Stimulated activated naive B cell treated with anti-CD40 and anti-IgM and Interleukin-4, amounts not matched to agents 10 μg/mL and 1 μg/mL and 100 μg/mL, for 72 hours (primary cell): ENCODE measurements at regions not wholly inside any gene's neighbourhood (a gene's known extent, or its start where the extent isn't known, plus 50 kb on each side); places are given as distances from the start of the nearest gene placed in this dataset.

Experiments used
- ATAC-seq, 2 donors: fragments of 150-1000 bp; cut with Tn5 transposase; replicated peaks; 2 replicates each; pipeline ENCODE4 v1.10.0; 2021; ENCODE audit warnings: moderate library complexity in 1 of 2
- DNase-seq: peaks from one replicate; pipeline ENCODE4 v3.0.0; 2021
- H3K27ac Mint-ChIP-seq: one replicate; pipeline ENCODE4 v1.8.0; 2022; ENCODE audit warnings: mild to moderate bottlenecking, mixed read lengths
- H3K27me3 Mint-ChIP-seq, 2 donors: one replicate each; pipeline ENCODE4 v1.8.0; 2022; ENCODE audit warnings: mixed read lengths in 2 of 2
- H3K36me3 Mint-ChIP-seq, 2 donors: one replicate each; pipeline ENCODE4 v1.8.0; 2022; ENCODE audit warnings: mixed read lengths in 2 of 2, mild to moderate bottlenecking in 1 of 2
- H3K4me1 Mint-ChIP-seq, 2 donors: one replicate each; pipeline ENCODE4 v1.8.0; 2022; ENCODE audit warnings: mixed read lengths in 2 of 2, mild to moderate bottlenecking in 1 of 2
- H3K4me3 Mint-ChIP-seq, 2 donors: one replicate each; pipeline ENCODE4 v1.8.0; 2022; ENCODE audit warnings: mild to moderate bottlenecking in 2 of 2, mixed read lengths in 2 of 2, moderate library complexity in 1 of 2
- H3K9me3 Mint-ChIP-seq, 2 donors: one replicate each; pipeline ENCODE4 v1.8.0; 2022; ENCODE audit warnings: mixed read lengths in 2 of 2, mild to moderate bottlenecking in 1 of 2

DNA sequence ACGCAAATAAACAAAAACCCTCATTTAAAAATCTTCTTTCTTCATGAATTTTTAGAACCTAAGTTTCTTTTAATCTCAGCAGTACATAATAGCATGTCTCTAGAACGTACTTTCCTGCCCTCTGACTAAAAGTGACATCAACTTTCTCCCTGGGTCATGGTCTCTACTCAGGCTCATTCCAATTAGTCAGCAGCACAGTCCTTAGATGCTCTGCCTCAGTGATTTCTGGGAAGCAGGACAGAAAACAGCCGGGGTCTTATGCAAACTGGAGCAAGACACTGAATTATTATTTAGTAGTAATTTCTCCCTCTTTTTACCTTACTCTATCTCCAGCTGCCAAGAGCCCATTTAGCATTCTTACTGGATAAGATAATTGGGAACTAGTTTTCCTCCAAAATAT lies 365.2 kb downstream of the TUSC7 start:
- ATAC-seq (no peak), DNase-seq (no peak)
- no peaks in the 10 kb centered on the region for H3K4me1 Mint-ChIP-seq
- H3K36me3 Mint-ChIP-seq = no peaks in the 10 kb centered on the region
- H3K4me3 Mint-ChIP-seq = no peak overlapping the region
- H3K27me3 Mint-ChIP-seq = no peaks in the 10 kb centered on the region
- no peaks in the 10 kb centered on the region for H3K9me3 Mint-ChIP-seq
- no peak overlapping the region for H3K27ac Mint-ChIP-seq

DNA sequence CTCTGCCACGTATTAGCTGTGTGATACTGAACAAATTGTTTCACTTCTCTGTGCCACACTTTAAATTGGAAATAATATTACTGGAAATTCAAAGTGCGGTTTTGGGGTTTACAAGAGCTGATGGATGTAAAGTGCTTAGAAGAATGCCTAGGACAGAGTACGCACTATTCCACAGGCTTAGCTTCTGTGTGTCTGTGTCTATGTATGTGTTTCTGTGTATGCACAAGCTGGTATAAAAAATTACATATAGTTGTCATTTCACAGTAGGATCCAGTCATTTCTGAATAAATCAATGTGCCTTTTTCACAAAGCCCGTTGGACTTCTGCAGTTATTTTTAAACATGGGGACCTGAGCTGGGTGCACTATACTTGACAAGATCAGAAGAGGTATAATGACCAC lies 370.4 kb downstream of the TUSC7 start:
- H3K9me3 Mint-ChIP-seq = peaks cover 0 to 5% of the 10 kb centered on the region in 2 donors

DNA sequence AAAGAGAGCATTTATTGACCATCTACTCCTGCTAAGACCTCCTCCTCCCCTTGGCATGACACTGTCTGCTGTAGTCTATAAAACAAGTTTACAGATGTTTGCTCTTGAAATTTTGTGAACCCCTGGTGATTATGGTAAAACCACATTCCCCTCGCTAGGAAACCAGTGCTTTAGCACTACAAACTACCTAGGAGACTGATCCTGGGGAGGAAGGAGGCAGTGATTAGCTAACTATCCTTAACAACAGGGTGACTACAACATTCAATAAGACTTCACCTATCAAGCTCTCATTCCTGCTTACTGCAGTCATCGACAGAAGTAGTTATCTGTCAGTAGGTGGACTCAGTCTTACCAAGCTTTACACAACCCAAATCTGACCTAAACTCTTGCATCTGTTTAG lies 371.3 kb downstream of the TUSC7 start:
- no peak for DNase-seq

More for the DNA sequence above, 370.4 kb downstream of the TUSC7 start:
- no peak for ATAC-seq
- no peaks in the 10 kb centered on the region for H3K27me3 Mint-ChIP-seq
- no peaks in the 10 kb centered on the region for H3K36me3 Mint-ChIP-seq
- no peak overlapping the region for H3K4me3 Mint-ChIP-seq
- H3K27ac Mint-ChIP-seq = no peak overlapping the region
- H3K4me1 Mint-ChIP-seq = no peaks in the 10 kb centered on the region
- no peak for DNase-seq

DNA sequence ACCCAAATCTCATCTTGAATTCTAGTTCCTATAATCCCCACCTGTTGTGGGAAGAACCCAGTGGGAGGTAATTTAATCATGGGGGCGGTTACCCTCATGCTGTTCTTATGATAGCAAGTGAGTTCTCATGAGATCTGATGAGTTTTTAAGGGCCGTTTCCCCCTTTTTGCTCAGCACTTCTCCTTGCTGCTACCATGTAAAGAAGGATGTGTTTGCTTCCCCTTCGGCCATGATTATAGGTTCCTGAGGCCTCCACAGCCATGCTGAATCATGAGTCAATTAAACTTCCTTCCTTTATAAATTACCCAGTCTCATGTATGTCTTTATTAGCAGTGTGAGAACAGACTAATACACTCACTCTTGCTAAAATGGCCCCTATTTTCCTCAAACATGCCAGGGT lies 374.7 kb downstream of the TUSC7 start:
- Mint-ChIP-seq H3K9me3 (peaks cover 0 to 5% of the 10 kb centered on the region in 2 donors), H3K27ac (no peak overlapping the region), H3K27me3 (no peaks in the 10 kb centered on the region), H3K36me3 (no peaks in the 10 kb centered on the region), H3K4me3 (no peak overlapping the region), H3K4me1 (no peaks in the 10 kb centered on the region)
- DNase-seq = no peak
- ATAC-seq = no peak

More for the DNA sequence above, 371.3 kb downstream of the TUSC7 start:
- no peak overlapping the region for H3K27ac Mint-ChIP-seq
- H3K9me3 Mint-ChIP-seq = peaks cover 0 to 5% of the 10 kb centered on the region in 2 donors
- H3K36me3 Mint-ChIP-seq = no peaks in the 10 kb centered on the region
- no peaks in the 10 kb centered on the region for H3K4me1 Mint-ChIP-seq
- H3K4me3 Mint-ChIP-seq = no peak overlapping the region
- no peak for ATAC-seq
- H3K27me3 Mint-ChIP-seq = no peaks in the 10 kb centered on the region

DNA sequence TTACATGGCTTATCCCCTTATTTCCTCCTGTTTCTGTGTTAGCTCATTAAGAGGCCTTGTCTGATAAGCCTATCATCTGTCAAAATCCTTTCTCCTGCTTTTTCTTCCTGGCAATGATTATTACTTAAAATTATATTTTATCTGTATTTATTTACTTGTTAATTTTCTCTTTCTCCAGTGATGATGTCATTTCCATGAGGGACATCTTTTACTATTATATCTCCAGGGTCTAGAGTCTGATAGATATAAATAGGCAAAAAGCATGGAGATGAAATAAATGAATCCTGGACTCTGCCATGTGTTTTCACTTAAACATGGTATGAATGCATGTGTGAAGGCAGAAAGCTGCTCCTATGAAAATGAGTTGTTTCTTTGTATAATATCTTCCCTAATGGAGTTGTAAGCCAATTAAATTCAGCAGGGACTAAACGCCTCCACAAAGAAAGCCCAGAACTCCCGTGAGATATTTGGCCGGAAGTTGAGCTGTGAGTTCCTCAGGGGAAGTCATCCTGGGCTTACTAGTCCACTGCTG lies 375.2 kb downstream of the TUSC7 start:
- no peaks in the 10 kb centered on the region for H3K27me3 Mint-ChIP-seq
- DNase-seq (no peak), ATAC-seq (no peak)
- H3K4me1 Mint-ChIP-seq = no peaks in the 10 kb centered on the region
- H3K36me3 Mint-ChIP-seq = no peaks in the 10 kb centered on the region
- no peak overlapping the region for H3K4me3 Mint-ChIP-seq
- peaks cover 0 to 5% of the 10 kb centered on the region in 2 donors for H3K9me3 Mint-ChIP-seq
- H3K27ac Mint-ChIP-seq = no peak overlapping the region

DNA sequence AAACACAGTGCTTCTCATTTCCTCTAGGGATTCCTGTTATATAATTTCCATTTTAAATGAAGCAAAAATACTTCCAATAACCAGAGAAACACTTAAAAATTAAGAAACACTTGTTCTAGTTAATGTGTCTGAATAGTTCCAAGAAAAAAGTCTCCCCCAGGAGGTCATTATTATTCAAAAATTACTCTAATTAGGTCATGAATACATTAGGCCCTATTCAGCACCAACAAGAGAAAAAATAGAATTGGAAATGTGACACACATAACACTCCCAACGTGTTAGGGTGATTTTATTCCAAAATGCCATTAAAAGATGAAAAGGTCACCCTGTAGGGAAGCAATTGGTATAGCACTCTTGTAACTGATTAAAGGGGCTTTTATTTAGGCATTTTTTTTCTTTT lies 382.1 kb downstream of the TUSC7 start:
- Mint-ChIP-seq H3K27me3 (no peaks in the 10 kb centered on the region), H3K36me3 (no peaks in the 10 kb centered on the region), H3K27ac (no peak overlapping the region), H3K4me1 (no peaks in the 10 kb centered on the region), H3K4me3 (no peak overlapping the region), H3K9me3 (no peaks in the 10 kb centered on the region)
- ATAC-seq (no peak), DNase-seq (no peak)

GRCh38 chr3:117096549-117096948 lies 387.0 kb downstream of the TUSC7 start:
- Mint-ChIP-seq H3K4me1 (no peaks in the 10 kb centered on the region), H3K9me3 (no peaks in the 10 kb centered on the region), H3K36me3 (no peaks in the 10 kb centered on the region), H3K4me3 (no peak overlapping the region), H3K27me3 (no peaks in the 10 kb centered on the region), H3K27ac (no peak overlapping the region)
- ATAC-seq (no peak), DNase-seq (no peak)

- Mint-ChIP-seq H3K9me3 (no peaks in the 10 kb centered on the region), H3K4me1 (no peaks in the 10 kb centered on the region), H3K27me3 (no peaks in the 10 kb centered on the region), H3K36me3 (no peaks in the 10 kb centered on the region), H3K4me3 (no peak overlapping the region), H3K27ac (no peak overlapping the region)
- ATAC-seq = no peak
- DNase-seq = no peak
These were observed 387.8 kb downstream of the TUSC7 start for GRCh38 chr3:117097351-117097750.

- no peak overlapping the region for H3K27ac Mint-ChIP-seq
- no peak for ATAC-seq
- no peaks in the 10 kb centered on the region for H3K9me3 Mint-ChIP-seq
- DNase-seq = no peak
- no peaks in the 10 kb centered on the region for H3K27me3 Mint-ChIP-seq
- no peaks in the 10 kb centered on the region for H3K36me3 Mint-ChIP-seq
- no peaks in the 10 kb centered on the region for H3K4me1 Mint-ChIP-seq
- no peak overlapping the region for H3K4me3 Mint-ChIP-seq
These were observed 392.1 kb downstream of the TUSC7 start for GRCh38 chr3:117101697-117102096.

DNA sequence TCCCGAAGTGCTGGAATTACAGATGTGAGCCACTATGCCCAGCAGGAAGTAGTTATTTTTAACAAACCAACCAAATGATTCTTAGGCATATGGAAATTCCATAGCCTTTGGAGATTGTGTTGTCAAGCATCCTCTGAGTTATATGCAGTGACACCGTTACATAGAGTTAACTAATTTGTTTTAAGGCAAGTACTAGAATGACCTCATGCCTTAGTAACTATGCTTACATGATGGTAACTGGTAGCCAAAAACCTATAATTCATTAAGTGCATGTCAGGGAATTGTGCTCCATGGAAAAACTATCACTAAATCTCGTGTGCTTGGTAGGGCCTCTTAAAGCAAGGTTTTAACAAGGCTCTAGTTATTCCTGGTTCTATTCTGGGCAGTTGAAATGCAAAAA lies 392.8 kb downstream of the TUSC7 start:
- Mint-ChIP-seq H3K4me1 (no peaks in the 10 kb centered on the region), H3K27ac (no peak overlapping the region), H3K36me3 (no peaks in the 10 kb centered on the region), H3K9me3 (no peaks in the 10 kb centered on the region), H3K27me3 (no peaks in the 10 kb centered on the region), H3K4me3 (no peak overlapping the region)
- ATAC-seq (no peak), DNase-seq (no peak)

GRCh38 chr3:117103675-117104074 lies 394.1 kb downstream of the TUSC7 start:
- Mint-ChIP-seq H3K36me3 (no peaks in the 10 kb centered on the region), H3K4me3 (no peak overlapping the region), H3K4me1 (no peaks in the 10 kb centered on the region), H3K27me3 (no peaks in the 10 kb centered on the region), H3K27ac (no peak overlapping the region), H3K9me3 (no peaks in the 10 kb centered on the region)
- no peak for DNase-seq
- no peak for ATAC-seq

- H3K36me3 Mint-ChIP-seq = no peaks in the 10 kb centered on the region
- no peaks in the 10 kb centered on the region for H3K9me3 Mint-ChIP-seq
- no peak overlapping the region for H3K4me3 Mint-ChIP-seq
- no peak overlapping the region for H3K27ac Mint-ChIP-seq
- DNase-seq = no peak
- no peak for ATAC-seq
- H3K4me1 Mint-ChIP-seq = no peaks in the 10 kb centered on the region
- no peaks in the 10 kb centered on the region for H3K27me3 Mint-ChIP-seq
These were observed 394.8 kb downstream of the TUSC7 start for GRCh38 chr3:117104381-117104780.

DNA sequence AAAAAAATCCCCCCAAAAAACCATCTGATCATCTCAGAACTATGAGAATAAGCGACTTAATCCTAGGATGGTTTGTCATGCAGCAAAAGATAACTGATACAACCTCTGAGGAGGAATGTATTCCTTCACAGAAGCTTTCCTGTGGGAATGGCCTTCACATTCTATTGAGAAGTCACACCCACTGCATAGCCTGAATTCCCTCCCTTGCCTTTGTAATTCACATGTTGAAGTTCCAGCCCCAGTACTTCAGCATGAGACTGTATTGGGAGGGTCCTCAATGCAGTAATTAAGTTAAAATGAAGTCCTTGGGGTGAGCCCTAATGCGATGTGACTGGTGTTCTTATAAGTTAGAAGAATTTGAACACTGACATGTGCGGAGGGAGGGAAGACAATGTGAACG lies 395.2 kb downstream of the TUSC7 start:
- Mint-ChIP-seq H3K4me1 (no peaks in the 10 kb centered on the region), H3K36me3 (no peaks in the 10 kb centered on the region), H3K4me3 (no peak overlapping the region), H3K9me3 (no peaks in the 10 kb centered on the region), H3K27me3 (no peaks in the 10 kb centered on the region), H3K27ac (no peak overlapping the region)
- no peak for ATAC-seq
- DNase-seq = no peak

- Mint-ChIP-seq H3K36me3 (no peaks in the 10 kb centered on the region), H3K9me3 (no peaks in the 10 kb centered on the region), H3K4me3 (no peak overlapping the region), H3K4me1 (no peaks in the 10 kb centered on the region), H3K27ac (no peak overlapping the region), H3K27me3 (no peaks in the 10 kb centered on the region)
- ATAC-seq (no peak), DNase-seq (no peak)
These were observed 396.1 kb downstream of the TUSC7 start for GRCh38 chr3:117105686-117106085.

DNA sequence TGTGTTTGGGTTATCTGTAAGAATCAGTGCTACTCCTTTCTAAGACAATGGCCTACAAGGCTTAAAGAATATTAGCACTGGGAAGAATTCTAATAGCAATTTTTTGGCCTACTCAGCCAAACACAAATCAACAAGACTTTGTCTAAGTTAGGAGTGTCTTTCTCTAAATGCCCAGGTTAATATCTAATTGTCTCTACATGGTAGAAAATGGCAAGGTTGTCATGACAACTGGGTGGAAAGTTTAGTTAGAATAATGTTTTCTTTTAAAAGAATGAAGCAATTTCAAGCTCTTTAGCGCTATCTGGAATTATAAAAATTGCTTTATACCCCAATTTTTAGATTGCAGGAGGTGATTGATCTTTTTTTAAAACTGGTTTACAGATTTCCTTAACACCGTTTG lies 396.8 kb downstream of the TUSC7 start:
- ATAC-seq = no peak
- H3K36me3 Mint-ChIP-seq = no peaks in the 10 kb centered on the region
- no peak for DNase-seq

DNA sequence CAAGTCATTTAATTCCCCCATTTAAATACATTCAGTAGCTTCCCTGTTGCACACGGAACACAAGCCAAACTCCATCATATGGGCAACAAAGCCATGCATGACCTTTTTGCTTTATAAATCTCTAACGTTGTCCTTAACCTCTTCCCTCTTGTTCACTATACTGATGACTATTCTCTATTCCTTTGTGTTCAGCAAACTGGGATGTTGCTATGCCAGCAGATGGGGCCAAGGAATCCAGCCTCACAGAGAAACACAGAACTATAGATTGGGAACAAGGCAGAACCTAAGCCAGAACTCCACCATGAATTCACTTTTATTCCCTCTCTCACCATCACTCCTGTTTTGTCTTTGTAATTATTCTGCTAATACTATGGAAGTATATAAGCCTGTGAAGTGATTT lies 398.4 kb downstream of the TUSC7 start:
- H3K9me3 Mint-ChIP-seq = no peaks in the 10 kb centered on the region
- H3K4me1 Mint-ChIP-seq = no peaks in the 10 kb centered on the region
- no peak overlapping the region for H3K4me3 Mint-ChIP-seq
- no peak overlapping the region for H3K27ac Mint-ChIP-seq
- H3K27me3 Mint-ChIP-seq = no peaks in the 10 kb centered on the region
- no peaks in the 10 kb centered on the region for H3K36me3 Mint-ChIP-seq
- DNase-seq (no peak), ATAC-seq (no peak)

More for the DNA sequence above, 396.8 kb downstream of the TUSC7 start:
- H3K27me3 Mint-ChIP-seq = no peaks in the 10 kb centered on the region
- no peaks in the 10 kb centered on the region for H3K4me1 Mint-ChIP-seq
- no peak overlapping the region for H3K4me3 Mint-ChIP-seq
- H3K9me3 Mint-ChIP-seq = no peaks in the 10 kb centered on the region
- no peak overlapping the region for H3K27ac Mint-ChIP-seq
